ENCODE measurements at regions not wholly inside any gene's neighbourhood (a gene's known extent, or its start where the extent isn't known, plus 50 kb on each side); places are given as distances from the start of the nearest gene placed in this dataset.

DNA sequence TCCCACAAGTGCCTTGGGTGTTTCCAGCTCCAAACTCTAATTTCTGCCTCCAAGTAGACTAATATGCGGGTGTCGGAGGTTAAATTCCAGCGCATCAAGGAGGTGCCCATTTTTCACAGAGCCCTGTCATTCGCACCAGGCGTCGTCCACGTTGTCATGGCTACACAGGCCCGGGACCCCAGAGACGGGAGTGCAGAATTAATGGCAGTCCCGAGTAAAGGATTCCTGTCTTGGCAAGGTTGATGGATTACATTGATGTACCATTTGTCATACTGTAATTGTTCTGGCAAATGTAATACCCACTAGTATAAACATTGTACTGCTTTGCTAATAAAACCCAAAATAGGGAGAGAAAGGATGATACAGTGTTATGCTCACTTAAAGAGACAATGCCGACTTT is 222.9 kb upstream of the MYL2 start:
- TF ChIP-seq, protein P1, sequence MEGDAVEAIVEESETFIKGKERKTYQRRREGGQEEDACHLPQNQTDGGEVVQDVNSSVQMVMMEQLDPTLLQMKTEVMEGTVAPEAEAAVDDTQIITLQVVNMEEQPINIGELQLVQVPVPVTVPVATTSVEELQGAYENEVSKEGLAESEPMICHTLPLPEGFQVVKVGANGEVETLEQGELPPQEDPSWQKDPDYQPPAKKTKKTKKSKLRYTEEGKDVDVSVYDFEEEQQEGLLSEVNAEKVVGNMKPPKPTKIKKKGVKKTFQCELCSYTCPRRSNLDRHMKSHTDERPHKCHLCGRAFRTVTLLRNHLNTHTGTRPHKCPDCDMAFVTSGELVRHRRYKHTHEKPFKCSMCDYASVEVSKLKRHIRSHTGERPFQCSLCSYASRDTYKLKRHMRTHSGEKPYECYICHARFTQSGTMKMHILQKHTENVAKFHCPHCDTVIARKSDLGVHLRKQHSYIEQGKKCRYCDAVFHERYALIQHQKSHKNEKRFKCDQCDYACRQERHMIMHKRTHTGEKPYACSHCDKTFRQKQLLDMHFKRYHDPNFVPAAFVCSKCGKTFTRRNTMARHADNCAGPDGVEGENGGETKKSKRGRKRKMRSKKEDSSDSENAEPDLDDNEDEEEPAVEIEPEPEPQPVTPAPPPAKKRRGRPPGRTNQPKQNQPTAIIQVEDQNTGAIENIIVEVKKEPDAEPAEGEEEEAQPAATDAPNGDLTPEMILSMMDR (IDR thresholded peaks at IDR 0.05; ENCODE audit: insufficient read depth, low read depth, low read length, missing control alignments), result no peak
- DNase-seq (ENCODE audit: low read depth), result no peak
- no peak overlapping the region for H3K4me3 ChIP-seq (ENCODE audit: low read length)

DNA sequence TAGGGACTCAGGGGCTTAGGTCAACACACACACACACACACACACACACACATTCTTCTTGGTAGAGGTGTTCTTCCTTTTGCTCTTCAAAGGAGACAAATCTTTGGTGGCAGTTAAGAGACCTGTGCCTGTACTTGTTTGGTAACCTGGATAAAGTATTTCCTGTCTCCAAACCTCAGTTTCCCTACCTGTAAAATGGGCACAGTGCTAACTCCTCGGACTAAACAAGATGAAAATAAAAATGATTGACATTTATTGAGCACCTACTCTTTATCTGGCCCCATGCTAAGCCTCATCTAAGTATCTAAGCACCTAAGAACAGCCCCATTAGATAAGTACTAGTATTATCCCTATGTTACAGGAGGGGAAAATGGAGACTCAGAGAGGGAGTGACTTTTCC is 220.8 kb upstream of the MYL2 start:
- TF ChIP-seq, protein P1 (IDR thresholded peaks at IDR 0.05; ENCODE audit: insufficient read depth, low read depth, low read length, missing control alignments), result no peak

DNA sequence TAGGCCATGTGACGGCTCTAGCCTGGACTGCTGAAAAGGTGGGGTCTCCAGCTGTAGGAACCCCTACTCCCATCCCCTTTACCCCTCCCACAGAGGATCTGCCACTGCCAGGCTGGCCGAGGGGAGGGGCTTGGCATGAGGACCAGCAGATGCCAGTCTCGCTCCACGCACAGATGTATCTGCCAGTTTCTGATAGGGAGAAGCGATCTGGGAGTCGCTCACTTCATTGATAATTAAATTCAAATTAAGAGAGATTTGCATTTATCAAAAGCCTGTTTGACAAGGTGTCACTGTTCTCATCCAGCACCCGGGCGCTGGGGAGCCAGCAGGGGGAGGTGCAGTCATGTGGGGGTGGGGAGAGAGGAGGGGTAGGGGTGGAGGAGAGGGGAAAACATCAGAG is 217.6 kb upstream of the MYL2 start:
- DNase-seq (ENCODE audit: low read depth), result no peak
- TF ChIP-seq, protein P1 (IDR thresholded peaks at IDR 0.05; ENCODE audit: insufficient read depth, low read depth, low read length, missing control alignments), result no peak
- H3K4me3 ChIP-seq (ENCODE audit: low read length), result no peak overlapping the region

More for the DNA sequence above, 220.8 kb upstream of the MYL2 start:
- no peak overlapping the region for H3K4me3 ChIP-seq (ENCODE audit: low read length)
- no peak for DNase-seq (ENCODE audit: low read depth)

DNA sequence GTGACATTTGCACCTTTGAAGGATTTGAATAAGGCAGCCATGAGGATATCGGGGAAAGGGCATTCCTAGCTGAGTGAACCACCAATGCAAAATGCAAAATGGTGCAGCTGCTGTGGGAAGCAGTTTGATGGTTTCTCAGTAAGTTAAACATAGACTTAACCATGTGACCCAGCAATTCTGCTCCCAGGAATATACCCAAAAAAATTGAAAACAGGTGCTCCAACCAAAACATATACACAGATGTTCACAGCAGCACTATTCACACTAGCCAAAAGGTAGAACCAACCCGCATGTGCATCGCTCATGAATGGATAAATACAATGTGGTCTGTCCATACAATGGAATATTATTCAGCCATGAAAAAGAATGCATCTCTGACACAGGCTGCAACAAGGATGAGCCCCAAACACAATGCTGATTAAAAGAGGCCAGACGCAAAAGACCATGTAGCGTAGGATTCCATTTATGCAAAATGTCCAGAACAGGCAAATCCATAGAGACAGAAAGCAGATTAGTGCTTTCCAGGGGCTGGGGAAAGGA is 215.0 kb upstream of the MYL2 start:
- H3K4me3 ChIP-seq (ENCODE audit: low read length), result no peak overlapping the region
- DNase-seq (ENCODE audit: low read depth), result no peak
- TF ChIP-seq, protein P1 (IDR thresholded peaks at IDR 0.05; ENCODE audit: insufficient read depth, low read depth, low read length, missing control alignments), result no peak

DNA sequence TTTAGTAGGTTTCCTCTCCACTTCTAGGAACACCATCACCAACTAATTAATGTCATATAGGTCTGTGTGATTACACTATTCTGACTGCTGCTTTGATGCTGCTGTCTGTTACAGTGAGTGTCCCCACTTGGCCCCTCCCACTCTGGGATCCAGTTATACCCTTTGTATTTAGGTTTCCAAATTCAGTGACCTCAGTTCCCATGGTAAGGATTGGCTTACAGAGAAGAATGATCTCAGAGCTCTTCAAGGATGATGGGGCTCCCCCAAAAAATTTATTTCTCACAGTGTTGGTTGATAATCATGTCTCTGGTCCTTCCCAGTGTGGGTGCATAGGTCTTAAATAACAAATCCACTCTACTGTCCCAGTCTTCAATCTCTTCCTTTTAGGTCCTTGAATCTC is 210.0 kb upstream of the MYL2 start:
- TF ChIP-seq, protein P1 (IDR thresholded peaks at IDR 0.05; ENCODE audit: insufficient read depth, low read depth, low read length, missing control alignments), result no peak
- no peak overlapping the region for H3K4me3 ChIP-seq (ENCODE audit: low read length)
- no peak for DNase-seq (ENCODE audit: low read depth)

DNA sequence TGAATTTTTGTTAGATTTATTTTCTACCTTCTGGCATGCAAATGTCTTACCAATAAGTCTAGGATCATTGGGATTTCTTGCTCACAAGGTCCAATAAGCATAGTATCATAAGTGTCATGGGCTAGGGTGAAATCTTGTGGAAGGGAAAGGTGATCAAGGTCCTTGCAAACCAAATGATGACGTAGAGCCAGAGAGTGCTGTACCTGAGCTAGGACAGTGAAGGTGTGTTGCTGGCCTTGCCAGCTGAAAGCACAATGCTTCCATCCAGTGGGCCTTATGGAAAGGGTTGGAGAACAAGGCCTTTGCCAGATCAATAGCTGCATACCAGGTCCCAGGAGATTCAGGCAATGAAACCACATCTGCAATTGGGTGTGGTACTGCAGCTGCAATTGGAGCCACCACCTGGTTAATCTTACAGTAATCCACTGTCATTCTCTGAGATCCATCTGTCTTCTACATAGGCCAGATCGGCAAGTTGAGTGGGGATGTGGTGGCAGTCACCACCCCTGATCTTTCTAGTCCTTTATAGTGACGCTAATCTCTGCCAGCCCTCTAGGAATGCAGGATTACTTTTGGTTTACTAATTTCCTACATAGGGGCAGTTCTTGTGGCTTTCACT is 208.9 kb upstream of the MYL2 start:
- H3K4me3 ChIP-seq (ENCODE audit: low read length), result no peak overlapping the region
- TF ChIP-seq, protein P1 (IDR thresholded peaks at IDR 0.05; ENCODE audit: insufficient read depth, low read depth, low read length, missing control alignments), result no peak
- no peak for DNase-seq (ENCODE audit: low read depth)

DNA sequence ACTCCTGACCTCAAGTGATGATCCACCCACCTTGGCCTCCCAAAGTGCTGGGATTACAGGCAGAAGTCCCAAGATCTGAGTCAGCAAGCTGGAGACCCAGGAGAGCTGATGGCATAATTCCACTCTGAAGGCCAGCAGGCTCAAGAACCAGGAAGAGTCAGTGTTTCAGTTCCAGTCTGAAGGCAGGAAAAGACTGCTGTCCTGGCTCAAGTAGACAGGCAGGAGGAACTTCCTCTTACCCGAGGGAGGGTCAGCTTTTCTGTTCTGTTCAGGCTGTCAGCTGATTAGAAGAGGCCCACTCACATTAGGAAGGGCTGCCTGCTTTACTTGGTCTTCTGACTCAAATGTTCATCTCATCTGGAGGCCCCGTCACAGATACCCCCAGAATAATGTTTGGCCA is 206.0 kb upstream of the MYL2 start:
- no peak for DNase-seq (ENCODE audit: low read depth)
- TF ChIP-seq, protein P1 (IDR thresholded peaks at IDR 0.05; ENCODE audit: insufficient read depth, low read depth, low read length, missing control alignments), result no peak
- H3K4me3 ChIP-seq (ENCODE audit: low read length), result no peak overlapping the region
